Lower leg skin (tissue), 4 donors: ENCODE measurements at regions not wholly inside any gene's neighbourhood (a gene's known extent, or its start where the extent isn't known, plus 50 kb on each side); places are given as distances from the start of the nearest gene placed in this dataset.
"Not testable (repeated sequence)": the region's sequence is repeated elsewhere in the genome, so short reads cannot be mapped to it uniquely, and the experiment has no call there.

Experiments used
- DNase-seq, 2 donors: peaks; one replicate each; pipeline ENCODE4 v3.0.0-alpha.2; 2019; ENCODE audit warnings: low spot score in 2 of 2
- H3K4me3 ChIP-seq: fragments of 200-600 bp; sonication (generic); 2 replicates; pipeline ENCODE4 v1.5.1; 2017; ENCODE audit warnings: mild to moderate bottlenecking, low read depth; ENCODE audit not compliant: poor library complexity, severe bottlenecking
- CTCF ChIP-seq, 3 donors: fragments of 450-650 bp; IDR thresholded peaks; one replicate each; pipeline ENCODE4 v1.5.1; 2016; ENCODE audit warnings: antibody characterized with exemption in 3 of 3, mild to moderate bottlenecking in 3 of 3, moderate library complexity in 2 of 3
- POLR2A ChIP-seq, 2 donors: fragments of 450-650 bp; IDR thresholded peaks; one replicate each; pipeline ENCODE4 v1.6.1; 2016 to 2017; ENCODE audit warnings: antibody characterized with exemption in 2 of 2, mild to moderate bottlenecking in 1 of 2, moderate library complexity in 1 of 2
- WGBS, 2 donors: methylation state at CpG; one replicate each; pipeline ENCODE4 v1.1.5; 2018; 5-methylcytosine and 5-hydroxymethylcytosine counted together
- intact Hi-C: fragments of 100-400 bp; cut with DNase I; formaldehyde crosslinking; loops from one replicate; pipeline ENCODE4 v1.15.0; 2023; ENCODE audit warnings: low total_unique reads

- H3K4me3 ChIP-seq = no peak overlapping the region
- TF ChIP-seq POLR2A (IDR thresholded peaks at IDR 0.05) = no peak
- TF ChIP-seq CTCF (IDR thresholded peaks at IDR 0.05) = no peak
- 78 to 84% methylated on average over 2 of the region's 2 CpGs for WGBS, 2 donors
- no peak for DNase-seq
- intact Hi-C loops = no loop called here
Observed at GRCh38 chr3:81867875-81868274, 106.4 kb upstream of the GBE1 start.

- 85 to 88% methylated on average over 5 of the region's 5 CpGs for WGBS, 2 donors
- H3K4me3 ChIP-seq = not testable (repeated sequence)
Observed at GRCh38 chr3:81865164-81865563, 103.7 kb upstream of the GBE1 start.

GRCh38 chr3:81864272-81864671 is 102.8 kb upstream of the GBE1 start:
- TF ChIP-seq POLR2A (IDR thresholded peaks at IDR 0.05) (no peak), CTCF (IDR thresholded peaks at IDR 0.05) (no peak)
- intact Hi-C loops = no loop called here
- no peak overlapping the region for H3K4me3 ChIP-seq
- no peak for DNase-seq
- WGBS, 2 donors = 34 to 47% methylated on average over 7 of the region's 7 CpGs

More at GRCh38 chr3:81865164-81865563, 103.7 kb upstream of the GBE1 start:
- intact Hi-C loops, DNase-seq: not testable (repeated sequence)

- no peak for TF ChIP-seq CTCF (IDR thresholded peaks at IDR 0.05)
- no peak for TF ChIP-seq POLR2A (IDR thresholded peaks at IDR 0.05)
- intact Hi-C loops = no loop called here
- 59 to 69% methylated on average over 4 of the region's 4 CpGs for WGBS, 2 donors
- no peak overlapping the region for H3K4me3 ChIP-seq
- DNase-seq = no peak
Observed at GRCh38 chr3:81863756-81864155, 102.3 kb upstream of the GBE1 start.

GRCh38 chr3:81861593-81861992 is 100.1 kb upstream of the GBE1 start:
- intact Hi-C loops = no loop called here
- 93 to 97% methylated on average over 1 of the region's 1 CpG for WGBS, 2 donors
- DNase-seq = no peak

GRCh38 chr3:81859524-81859923 is 98.1 kb upstream of the GBE1 start:
- intact Hi-C loops = no loop called here

More at GRCh38 chr3:81861593-81861992, 100.1 kb upstream of the GBE1 start:
- no peak overlapping the region for H3K4me3 ChIP-seq
- no peak for TF ChIP-seq POLR2A (IDR thresholded peaks at IDR 0.05)
- TF ChIP-seq CTCF (IDR thresholded peaks at IDR 0.05) = no peak

More at GRCh38 chr3:81859524-81859923, 98.1 kb upstream of the GBE1 start:
- no peak for TF ChIP-seq POLR2A (IDR thresholded peaks at IDR 0.05)
- no peak for TF ChIP-seq CTCF (IDR thresholded peaks at IDR 0.05)
- H3K4me3 ChIP-seq = no peak overlapping the region
- 87 to 93% methylated on average over 1 of the region's 1 CpG for WGBS, 2 donors
- no peak for DNase-seq
